ENCODE measurements at regions not wholly inside any gene's neighbourhood (a gene's known extent, or its start where the extent isn't known, plus 50 kb on each side); places are given as distances from the start of the nearest gene placed in this dataset.

- TF ChIP-seq CTCF (IDR thresholded peaks at IDR 0.05; ENCODE audit: low read depth, low read length, poor library complexity, severe bottlenecking), result no peak
- TF ChIP-seq EZH2phosphoT487 (IDR thresholded peaks at IDR 0.05; ENCODE audit: borderline replicate concordance, low read length), result no peak
- Histone ChIP-seq H3F3A (ENCODE audit: control insufficient read depth, insufficient read depth) (no peaks in the 10 kb centered on the region), H3K4me1 (ENCODE audit: control insufficient read depth, low read length) (no peaks in the 10 kb centered on the region), H3K79me2 (ENCODE audit: control insufficient read depth, low read length) (no peaks in the 10 kb centered on the region), H3K36me3 (ENCODE audit: control insufficient read depth, low read length) (no peaks in the 10 kb centered on the region), H3K4me3 (ENCODE audit: low read length) (no peak overlapping the region), H3K27ac (ENCODE audit: low read depth, low read length) (no peak overlapping the region), H3K9me3 (ENCODE audit: control insufficient read depth, insufficient read depth, low read length) (peaks cover 7% of the 10 kb centered on the region; the same call in 1 of the 2 replicates), H3K9me2 (replicated peaks; ENCODE audit: control insufficient read depth, low read length) (no peaks in the 10 kb centered on the region), H4K20me1 (ENCODE audit: control insufficient read depth, insufficient read depth, low read depth, low read length) (no peaks in the 10 kb centered on the region), H3K27me3 (ENCODE audit: control insufficient read depth, low read length) (no peaks in the 10 kb centered on the region), H3K4me2 (ENCODE audit: low read length) (no peak overlapping the region)
Measured at GRCh38 chr18:78101091-78101490, 851.4 kb downstream of the GALR1 start.

GRCh38 chr18:78102135-78102534, 852.5 kb downstream of the GALR1 start:
- H3K36me3 ChIP-seq (ENCODE audit: control insufficient read depth, low read length), result no peaks in the 10 kb centered on the region
- no peak overlapping the region for H3K4me2 ChIP-seq (ENCODE audit: low read length)
- TF ChIP-seq CTCF (IDR thresholded peaks at IDR 0.05; ENCODE audit: low read depth, low read length, poor library complexity, severe bottlenecking) (no peak), EZH2phosphoT487 (IDR thresholded peaks at IDR 0.05; ENCODE audit: borderline replicate concordance, low read length) (no peak)
- H3K27me3 ChIP-seq (ENCODE audit: control insufficient read depth, low read length), result no peaks in the 10 kb centered on the region
- H3K4me1 ChIP-seq (ENCODE audit: control insufficient read depth, low read length), result no peaks in the 10 kb centered on the region
- H3K27ac ChIP-seq (ENCODE audit: low read depth, low read length), result no peak overlapping the region
- no peaks in the 10 kb centered on the region for H3F3A ChIP-seq (ENCODE audit: control insufficient read depth, insufficient read depth)
- no peaks in the 10 kb centered on the region for H3K79me2 ChIP-seq (ENCODE audit: control insufficient read depth, low read length)
- no peaks in the 10 kb centered on the region for H4K20me1 ChIP-seq (ENCODE audit: control insufficient read depth, insufficient read depth, low read depth, low read length)
- H3K9me3 ChIP-seq (ENCODE audit: control insufficient read depth, insufficient read depth, low read length), result peaks cover 12% of the 10 kb centered on the region; the same call in 1 of the 2 replicates
- no peaks in the 10 kb centered on the region for H3K9me2 ChIP-seq (replicated peaks; ENCODE audit: control insufficient read depth, low read length)
- H3K4me3 ChIP-seq (ENCODE audit: low read length), result no peak overlapping the region

- no peaks in the 10 kb centered on the region for H4K20me1 ChIP-seq (ENCODE audit: control insufficient read depth, insufficient read depth, low read depth, low read length)
- no peak overlapping the region for H3K27ac ChIP-seq (ENCODE audit: low read depth, low read length)
- no peaks in the 10 kb centered on the region for H3K36me3 ChIP-seq (ENCODE audit: control insufficient read depth, low read length)
- H3K4me1 ChIP-seq (ENCODE audit: control insufficient read depth, low read length), result no peaks in the 10 kb centered on the region
- H3K4me3 ChIP-seq (ENCODE audit: low read length), result no peak overlapping the region
- TF ChIP-seq CTCF (IDR thresholded peaks at IDR 0.05; ENCODE audit: low read depth, low read length, poor library complexity, severe bottlenecking) (no peak), EZH2phosphoT487 (IDR thresholded peaks at IDR 0.05; ENCODE audit: borderline replicate concordance, low read length) (no peak)
- no peaks in the 10 kb centered on the region for H3F3A ChIP-seq (ENCODE audit: control insufficient read depth, insufficient read depth)
- no peaks in the 10 kb centered on the region for H3K79me2 ChIP-seq (ENCODE audit: control insufficient read depth, low read length)
- H3K4me2 ChIP-seq (ENCODE audit: low read length), result no peak overlapping the region
- H3K27me3 ChIP-seq (ENCODE audit: control insufficient read depth, low read length), result no peaks in the 10 kb centered on the region
- no peaks in the 10 kb centered on the region for H3K9me2 ChIP-seq (replicated peaks; ENCODE audit: control insufficient read depth, low read length)
- H3K9me3 ChIP-seq (ENCODE audit: control insufficient read depth, insufficient read depth, low read length), result peaks cover 12% of the 10 kb centered on the region; the same call in 1 of the 2 replicates
Measured at GRCh38 chr18:78105611-78106010, 856.0 kb downstream of the GALR1 start.
